A549 (cell line): ENCODE measurements at regions not wholly inside any gene's neighbourhood (a gene's known extent, or its start where the extent isn't known, plus 50 kb on each side); places are given as distances from the start of the nearest gene placed in this dataset.

Experiments
- CHD4 ChIP-seq: fragments of 200-600 bp; sonication (generic); IDR thresholded peaks from 2 replicates; pipeline ENCODE4 v1.6.1; 2016; ENCODE audit warnings: antibody characterized with exemption, mild to moderate bottlenecking, borderline replicate concordance
- POLR2A ChIP-seq: IDR thresholded peaks from 2 replicates; pipeline ENCODE4 v1.6.1; 2012; ENCODE audit warnings: mild to moderate bottlenecking, low read length
- TF ChIP-seq, protein P1 (sequence below): fragments of >200 bp; sonication (Bioruptor Twin); formaldehyde crosslinking; IDR thresholded peaks from 3 replicates; pipeline ENCODE4 v1.5.1; 2016

GRCh38 chr6:10031617-10032016, 383.3 kb downstream of the TFAP2A start:
- TF ChIP-seq CHD4 (no peak), POLR2A (no peak)
- TF ChIP-seq, protein P1, sequence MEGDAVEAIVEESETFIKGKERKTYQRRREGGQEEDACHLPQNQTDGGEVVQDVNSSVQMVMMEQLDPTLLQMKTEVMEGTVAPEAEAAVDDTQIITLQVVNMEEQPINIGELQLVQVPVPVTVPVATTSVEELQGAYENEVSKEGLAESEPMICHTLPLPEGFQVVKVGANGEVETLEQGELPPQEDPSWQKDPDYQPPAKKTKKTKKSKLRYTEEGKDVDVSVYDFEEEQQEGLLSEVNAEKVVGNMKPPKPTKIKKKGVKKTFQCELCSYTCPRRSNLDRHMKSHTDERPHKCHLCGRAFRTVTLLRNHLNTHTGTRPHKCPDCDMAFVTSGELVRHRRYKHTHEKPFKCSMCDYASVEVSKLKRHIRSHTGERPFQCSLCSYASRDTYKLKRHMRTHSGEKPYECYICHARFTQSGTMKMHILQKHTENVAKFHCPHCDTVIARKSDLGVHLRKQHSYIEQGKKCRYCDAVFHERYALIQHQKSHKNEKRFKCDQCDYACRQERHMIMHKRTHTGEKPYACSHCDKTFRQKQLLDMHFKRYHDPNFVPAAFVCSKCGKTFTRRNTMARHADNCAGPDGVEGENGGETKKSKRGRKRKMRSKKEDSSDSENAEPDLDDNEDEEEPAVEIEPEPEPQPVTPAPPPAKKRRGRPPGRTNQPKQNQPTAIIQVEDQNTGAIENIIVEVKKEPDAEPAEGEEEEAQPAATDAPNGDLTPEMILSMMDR: no peak
